ENCODE measurements at regions not wholly inside any gene's neighbourhood (a gene's known extent, or its start where the extent isn't known, plus 50 kb on each side); places are given as distances from the start of the nearest gene placed in this dataset.

DNA sequence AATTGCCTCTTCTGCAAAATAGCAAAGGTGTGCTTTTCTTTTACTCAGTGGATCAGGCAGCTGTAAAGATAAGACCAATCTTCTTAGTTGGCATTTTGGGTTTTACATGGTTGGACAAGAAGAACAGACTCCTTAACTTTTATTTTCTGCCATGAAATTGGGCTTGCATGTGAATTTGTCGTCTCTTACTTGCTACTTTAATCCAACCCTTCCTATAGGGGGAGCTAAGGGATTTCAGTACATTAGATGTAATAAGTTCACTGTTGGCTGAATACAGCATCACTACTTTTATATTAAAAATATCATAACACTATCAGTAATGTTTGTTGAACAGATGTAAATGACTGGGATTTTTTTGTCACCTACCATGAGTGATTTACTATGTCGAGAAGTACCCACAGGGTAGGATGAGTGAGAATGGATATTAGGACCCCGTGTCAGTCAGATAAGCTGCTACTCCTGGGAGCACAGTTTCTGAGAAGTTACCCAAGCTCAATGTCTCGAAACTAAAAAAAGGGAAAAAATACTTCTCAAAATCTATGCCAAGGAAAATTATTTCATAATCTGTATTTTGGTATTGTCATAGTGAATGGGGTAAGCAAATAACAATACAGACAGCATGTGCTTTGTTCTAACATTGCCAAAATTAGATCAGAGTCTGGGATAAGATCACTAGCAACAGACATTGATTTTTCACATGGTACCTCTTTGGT is 127.4 kb upstream of the AGR3 start:
- DNase-seq = no peak
- H3K36me3 Mint-ChIP-seq (ENCODE audit: low read depth) = no peaks in the 10 kb centered on the region
- H3K9me3 Mint-ChIP-seq = no peaks in the 10 kb centered on the region
- intact Hi-C loops (cut with micrococcal nuclease) = no loop called here
- CTCF ChIA-PET = interaction anchor here (0.5 to 2.1 kb wide), 11 partner anchors 10 to 338 kb away, joined by 3 to 8 read pairs (median 4); no protein-coding TSS in a partner anchor
- H3K27ac Mint-ChIP-seq = no peak overlapping the region
- peaks cover 7% of the 10 kb centered on the region for H3K4me1 Mint-ChIP-seq (ENCODE audit: low read depth)
- H3K4me3 Mint-ChIP-seq = no peak overlapping the region
- no peaks in the 10 kb centered on the region for H3K27me3 Mint-ChIP-seq (ENCODE audit: low read depth)

GRCh38 chr7:17009933-17010332 is 128.2 kb upstream of the AGR3 start:
- Mint-ChIP-seq H3K27me3 (ENCODE audit: low read depth) (no peaks in the 10 kb centered on the region), H3K4me3 (no peak overlapping the region), H3K36me3 (ENCODE audit: low read depth) (no peaks in the 10 kb centered on the region), H3K27ac (no peak overlapping the region), H3K4me1 (ENCODE audit: low read depth) (peaks cover 7% of the 10 kb centered on the region), H3K9me3 (no peaks in the 10 kb centered on the region)
- no peak for DNase-seq
- CTCF ChIA-PET = interaction anchor here (1.2 to 2.1 kb wide), 4 partner anchors 14 to 268 kb away, joined by 3 to 8 read pairs (median 4); no protein-coding TSS in a partner anchor
- intact Hi-C loops (cut with micrococcal nuclease) = no loop called here

DNA sequence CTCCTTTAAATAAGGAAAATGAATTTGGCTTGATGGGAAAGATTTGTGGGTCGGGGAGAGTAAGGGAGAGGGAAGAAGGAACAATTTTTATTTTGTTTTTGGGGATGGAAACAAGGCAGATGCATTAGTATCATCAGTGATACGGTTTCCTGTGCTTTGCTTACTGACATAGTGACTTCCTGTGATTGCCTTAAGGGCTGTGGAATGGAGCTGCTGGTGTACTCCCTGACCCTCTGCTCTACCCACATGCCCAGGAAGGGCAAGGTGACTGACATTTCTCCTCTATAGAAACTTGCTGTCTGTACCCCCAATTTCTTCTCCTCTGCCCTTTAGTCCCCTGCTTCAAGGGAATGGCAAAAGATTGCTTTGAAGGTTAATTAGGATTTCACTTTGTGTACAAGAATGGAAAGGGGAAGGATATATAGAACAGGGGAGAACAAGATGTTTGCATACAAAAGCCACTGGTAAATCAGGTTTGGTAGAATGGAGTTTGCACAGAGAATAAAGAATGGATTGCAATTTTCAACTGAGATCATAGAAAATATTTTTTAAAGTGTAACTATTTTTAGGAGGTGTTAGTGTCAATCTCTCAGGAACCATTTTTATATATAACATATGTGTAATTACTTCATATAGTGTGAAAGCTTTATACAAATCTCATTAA is 129.0 kb upstream of the AGR3 start:
- DNase-seq = no peak
- peaks cover 7% of the 10 kb centered on the region for H3K4me1 Mint-ChIP-seq (ENCODE audit: low read depth)
- CTCF ChIA-PET = interaction anchor here (0.6 kb wide), 3 partner anchors 61 to 330 kb away, joined by 3 to 4 read pairs (median 3); no protein-coding TSS in a partner anchor
- no peaks in the 10 kb centered on the region for H3K36me3 Mint-ChIP-seq (ENCODE audit: low read depth)
- H3K27ac Mint-ChIP-seq = no peak overlapping the region
- H3K27me3 Mint-ChIP-seq (ENCODE audit: low read depth) = no peaks in the 10 kb centered on the region
- H3K4me3 Mint-ChIP-seq = no peak overlapping the region
- intact Hi-C loops (cut with micrococcal nuclease) = no loop called here
- no peaks in the 10 kb centered on the region for H3K9me3 Mint-ChIP-seq

GRCh38 chr7:17013204-17013603 is 131.4 kb upstream of the AGR3 start:
- peaks cover 7% of the 10 kb centered on the region for H3K4me1 Mint-ChIP-seq (ENCODE audit: low read depth)
- no peaks in the 10 kb centered on the region for H3K9me3 Mint-ChIP-seq
- DNase-seq = no peak
- H3K27me3 Mint-ChIP-seq (ENCODE audit: low read depth) = no peaks in the 10 kb centered on the region
- intact Hi-C loops (cut with micrococcal nuclease) = no loop called here
- CTCF ChIA-PET = no interaction called here
- H3K4me3 Mint-ChIP-seq = no peak overlapping the region
- no peaks in the 10 kb centered on the region for H3K36me3 Mint-ChIP-seq (ENCODE audit: low read depth)
- H3K27ac Mint-ChIP-seq = no peak overlapping the region

GRCh38 chr7:17014686-17015085 is 132.9 kb upstream of the AGR3 start:
- no peak for DNase-seq
- no peak overlapping the region for H3K27ac Mint-ChIP-seq
- H3K4me3 Mint-ChIP-seq = no peak overlapping the region
- CTCF ChIA-PET = interaction anchor here (1.0 to 1.6 kb wide), 2 partner anchors 14 to 31 kb away, joined by 3 read pairs; no protein-coding TSS in a partner anchor
- H3K27me3 Mint-ChIP-seq (ENCODE audit: low read depth) = no peaks in the 10 kb centered on the region
- H3K36me3 Mint-ChIP-seq (ENCODE audit: low read depth) = no peaks in the 10 kb centered on the region
- intact Hi-C loops (cut with micrococcal nuclease) = no loop called here
- no peaks in the 10 kb centered on the region for H3K9me3 Mint-ChIP-seq
- peaks cover 7% of the 10 kb centered on the region for H3K4me1 Mint-ChIP-seq (ENCODE audit: low read depth)

DNA sequence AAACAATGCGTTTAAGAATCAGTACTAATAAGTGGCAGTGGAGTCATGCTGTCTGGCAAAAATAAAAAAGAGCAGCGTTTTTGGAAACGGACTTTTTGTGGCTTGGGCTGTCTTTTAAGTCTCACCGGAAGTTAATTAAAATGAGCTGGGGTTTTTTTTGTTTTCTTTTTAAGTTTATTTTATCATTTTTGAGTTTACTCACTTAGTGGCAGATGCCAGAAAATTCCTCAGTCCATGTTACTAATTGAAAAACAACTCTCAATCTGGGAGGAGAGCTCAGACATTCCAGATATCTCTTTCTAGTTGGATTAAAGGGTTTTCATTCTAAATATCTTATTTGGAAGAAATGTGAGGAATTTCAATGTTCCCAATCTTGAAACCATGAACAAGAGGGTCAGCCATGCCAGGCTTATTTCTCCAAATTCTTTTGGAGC is 133.8 kb upstream of the AGR3 start:
- intact Hi-C loops (cut with micrococcal nuclease) = no loop called here
- CTCF ChIA-PET = interaction anchor here (0.5 to 1.6 kb wide), 3 partner anchors 13 to 605 kb away, joined by 3 to 4 read pairs (median 3); no protein-coding TSS in a partner anchor
- peaks cover 4% of the 10 kb centered on the region for H3K4me1 Mint-ChIP-seq (ENCODE audit: low read depth)
- H3K36me3 Mint-ChIP-seq (ENCODE audit: low read depth) = no peaks in the 10 kb centered on the region
- H3K4me3 Mint-ChIP-seq = no peak overlapping the region
- H3K9me3 Mint-ChIP-seq = no peaks in the 10 kb centered on the region
- no peak overlapping the region for H3K27ac Mint-ChIP-seq
- peaks cover 2% of the 10 kb centered on the region for H3K27me3 Mint-ChIP-seq (ENCODE audit: low read depth)
- no peak for DNase-seq

DNA sequence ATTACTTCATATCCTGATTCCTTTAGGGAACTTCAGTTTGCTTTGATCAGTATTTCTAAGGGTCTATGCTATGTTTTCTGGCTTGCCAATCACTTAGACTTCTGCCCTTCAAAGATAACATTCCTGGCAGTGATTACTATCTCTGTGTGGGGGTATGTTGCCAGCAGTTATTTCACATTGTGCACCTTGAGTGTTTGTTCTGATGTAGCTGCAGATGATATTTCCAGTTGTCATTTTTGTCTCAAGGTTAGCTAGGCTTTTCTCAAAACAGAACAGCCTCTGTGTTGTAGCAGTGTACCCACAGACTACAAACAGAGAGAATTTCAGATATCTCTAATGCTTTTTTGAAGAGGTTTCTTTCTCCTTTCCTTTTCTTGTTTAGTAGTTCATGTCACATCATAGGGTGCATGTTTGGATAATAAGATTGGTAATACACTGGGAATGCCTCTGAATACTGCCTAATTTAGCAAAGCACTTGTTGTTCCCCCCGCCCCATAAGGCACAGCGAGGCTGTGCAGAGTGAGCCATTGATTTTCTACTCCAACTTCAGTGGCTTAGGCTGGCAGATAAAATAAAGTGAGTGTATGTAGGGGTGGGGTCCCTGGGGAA is 134.7 kb upstream of the AGR3 start:
- no peak for DNase-seq
- CTCF ChIA-PET = interaction anchor here (1.6 kb wide), 1 partner anchor 12 kb away, joined by 3 read pairs; no protein-coding TSS in a partner anchor
- H3K27ac Mint-ChIP-seq = no peak overlapping the region
- H3K9me3 Mint-ChIP-seq = no peaks in the 10 kb centered on the region
- peaks cover 2% of the 10 kb centered on the region for H3K27me3 Mint-ChIP-seq (ENCODE audit: low read depth)
- H3K4me3 Mint-ChIP-seq = no peak overlapping the region
- intact Hi-C loops (cut with micrococcal nuclease) = no loop called here
- H3K4me1 Mint-ChIP-seq (ENCODE audit: low read depth) = no peaks in the 10 kb centered on the region
- no peaks in the 10 kb centered on the region for H3K36me3 Mint-ChIP-seq (ENCODE audit: low read depth)

GRCh38 chr7:17019106-17019505 is 137.3 kb upstream of the AGR3 start:
- intact Hi-C loops (cut with micrococcal nuclease) = no loop called here
- Mint-ChIP-seq H3K27ac (no peak overlapping the region), H3K27me3 (ENCODE audit: low read depth) (peaks cover 7% of the 10 kb centered on the region), H3K4me3 (no peak overlapping the region), H3K36me3 (ENCODE audit: low read depth) (no peaks in the 10 kb centered on the region), H3K9me3 (no peaks in the 10 kb centered on the region), H3K4me1 (ENCODE audit: low read depth) (peaks cover 10% of the 10 kb centered on the region)
- no peak for DNase-seq
- CTCF ChIA-PET = interaction anchor here (0.7 kb wide), 1 partner anchor 17 kb away, joined by 3 read pairs; no protein-coding TSS in a partner anchor

GRCh38 chr7:17020250-17020649 is 138.5 kb upstream of the AGR3 start:
- H3K36me3 Mint-ChIP-seq (ENCODE audit: low read depth) = no peaks in the 10 kb centered on the region
- CTCF ChIA-PET = interaction anchor here (0.6 to 0.7 kb wide), 3 partner anchors 11 to 1465 kb away, joined by 3 to 4 read pairs (median 3); no protein-coding TSS in a partner anchor
- no peak overlapping the region for H3K4me3 Mint-ChIP-seq
- DNase-seq = no peak
- no peaks in the 10 kb centered on the region for H3K9me3 Mint-ChIP-seq
- intact Hi-C loops (cut with micrococcal nuclease) = no loop called here
- H3K27me3 Mint-ChIP-seq (ENCODE audit: low read depth) = peaks cover 7% of the 10 kb centered on the region
- H3K27ac Mint-ChIP-seq = no peak overlapping the region
- peaks cover 10% of the 10 kb centered on the region for H3K4me1 Mint-ChIP-seq (ENCODE audit: low read depth)

DNA sequence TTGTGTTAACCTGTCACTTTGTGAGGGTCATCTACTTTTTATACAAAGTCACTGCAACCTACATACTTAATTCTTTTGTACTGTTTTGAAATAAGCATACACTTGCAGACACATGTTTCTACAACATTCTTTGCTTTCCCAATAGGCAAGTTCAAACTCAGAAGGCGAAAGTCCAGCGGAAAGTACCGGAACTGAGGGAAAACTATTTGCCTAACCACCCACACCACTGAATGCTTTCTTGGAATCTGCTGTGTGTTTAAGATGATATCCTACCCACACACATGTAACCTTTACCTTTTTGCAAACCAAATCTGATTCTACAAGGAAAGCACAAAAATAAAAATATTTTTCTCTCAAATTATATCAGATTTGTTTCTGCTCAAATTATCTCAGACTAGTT is 139.4 kb upstream of the AGR3 start:
- Mint-ChIP-seq H3K4me3 (no peak overlapping the region), H3K27ac (no peak overlapping the region), H3K27me3 (ENCODE audit: low read depth) (peaks cover 7% of the 10 kb centered on the region), H3K4me1 (ENCODE audit: low read depth) (peaks cover 10% of the 10 kb centered on the region), H3K36me3 (ENCODE audit: low read depth) (no peaks in the 10 kb centered on the region), H3K9me3 (no peaks in the 10 kb centered on the region)
- intact Hi-C loops (cut with micrococcal nuclease) = no loop called here
- no peak for DNase-seq
- CTCF ChIA-PET = no interaction called here

DNA sequence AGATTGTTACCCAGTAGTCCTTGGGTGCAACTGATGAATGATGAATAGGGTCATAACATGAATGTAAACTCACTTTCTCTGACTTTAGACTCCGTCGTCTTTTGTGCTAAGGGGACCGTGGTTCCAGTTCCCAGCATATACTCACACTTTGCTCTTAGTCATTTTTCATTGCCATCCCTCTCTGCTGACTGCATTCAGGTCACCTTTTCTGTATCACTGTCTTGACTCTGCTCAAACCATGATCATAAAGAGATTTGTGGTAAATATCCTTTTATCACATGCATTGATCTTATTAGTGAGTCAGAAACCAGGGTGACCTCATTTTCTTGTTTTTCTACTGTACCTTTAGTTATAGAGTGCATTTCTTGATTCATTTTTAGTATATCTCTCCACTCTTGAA is 141.1 kb upstream of the AGR3 start:
- H3K9me3 Mint-ChIP-seq = no peaks in the 10 kb centered on the region
- DNase-seq = peak; percentile 49
- H3K27ac Mint-ChIP-seq = no peak overlapping the region
- CTCF ChIA-PET = interaction anchor here (0.7 to 1.8 kb wide), 2 partner anchors 13 to 183 kb away, joined by 3 to 4 read pairs; no protein-coding TSS in a partner anchor
- H3K4me3 Mint-ChIP-seq = no peak overlapping the region
- H3K27me3 Mint-ChIP-seq (ENCODE audit: low read depth) = peaks cover 8% of the 10 kb centered on the region
- H3K4me1 Mint-ChIP-seq (ENCODE audit: low read depth) = peaks cover 10% of the 10 kb centered on the region
- intact Hi-C loops (cut with micrococcal nuclease) = loop anchor here (1.0 kb wide), 7 partner anchors 18 to 282 kb away; no protein-coding TSS in a partner anchor
- H3K36me3 Mint-ChIP-seq (ENCODE audit: low read depth) = no peaks in the 10 kb centered on the region

GRCh38 chr7:17026269-17026668 is 144.5 kb upstream of the AGR3 start:
- CTCF ChIA-PET = no interaction called here
- no peaks in the 10 kb centered on the region for H3K9me3 Mint-ChIP-seq
- peaks cover 10% of the 10 kb centered on the region for H3K4me1 Mint-ChIP-seq (ENCODE audit: low read depth)
- no peaks in the 10 kb centered on the region for H3K36me3 Mint-ChIP-seq (ENCODE audit: low read depth)
- peaks cover 6% of the 10 kb centered on the region for H3K27me3 Mint-ChIP-seq (ENCODE audit: low read depth)
- no peak overlapping the region for H3K4me3 Mint-ChIP-seq
- intact Hi-C loops (cut with micrococcal nuclease) = no loop called here
- DNase-seq = no peak
- H3K27ac Mint-ChIP-seq = no peak overlapping the region
